ENCODE measurements at regions not wholly inside any gene's neighbourhood (a gene's known extent, or its start where the extent isn't known, plus 50 kb on each side); places are given as distances from the start of the nearest gene placed in this dataset.

- no peaks in the 10 kb centered on the region for H3K4me1 ChIP-seq (ENCODE audit: control insufficient read depth, low read depth, low read length)
- H3K36me3 ChIP-seq (ENCODE audit: control insufficient read depth, low read depth, low read length), result no peaks in the 10 kb centered on the region
- no peak overlapping the region for H3K9ac ChIP-seq (ENCODE audit: low read length)
- no peaks in the 10 kb centered on the region for H3K9me3 ChIP-seq (ENCODE audit: control insufficient read depth, low read depth, low read length)
- H3K4me3 ChIP-seq (ENCODE audit: low read length), result no peak overlapping the region
- H3K27ac ChIP-seq (ENCODE audit: low read length), result no peak overlapping the region
- H3K27me3 ChIP-seq (ENCODE audit: control insufficient read depth, insufficient read depth, low read length), result no peaks in the 10 kb centered on the region
Measured at GRCh38 chr6:105482227-105482844, 79.5 kb upstream of the PREP start.

DNA sequence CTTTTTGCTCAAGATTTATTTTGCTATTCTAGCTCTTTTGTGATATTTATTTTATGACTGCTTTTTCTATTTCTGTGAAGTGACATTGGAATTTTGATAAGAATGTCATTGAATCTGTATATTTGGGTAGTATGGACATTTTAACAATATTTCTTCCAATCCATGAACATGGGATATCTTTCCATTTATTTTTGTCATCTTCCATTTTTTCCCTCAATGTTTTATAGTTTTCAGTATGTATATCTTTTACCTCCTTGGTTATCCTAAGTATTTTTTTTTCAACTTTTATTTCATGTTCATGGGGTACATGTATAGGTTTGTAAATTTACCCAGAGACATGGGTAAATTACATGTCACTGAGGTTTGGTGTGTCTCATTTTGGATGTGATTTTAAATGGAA is 74.1 kb upstream of the PREP start:
- Histone ChIP-seq H3K9me3 (ENCODE audit: control insufficient read depth, low read depth, low read length) (peaks cover 6% of the 10 kb centered on the region), H3K4me3 (ENCODE audit: low read length) (no peak overlapping the region), H3K9ac (ENCODE audit: low read length) (no peak overlapping the region), H3K27me3 (ENCODE audit: control insufficient read depth, insufficient read depth, low read length) (no peaks in the 10 kb centered on the region), H3K36me3 (ENCODE audit: control insufficient read depth, low read depth, low read length) (no peaks in the 10 kb centered on the region), H3K4me1 (ENCODE audit: control insufficient read depth, low read depth, low read length) (peaks cover 10% of the 10 kb centered on the region), H3K27ac (ENCODE audit: low read length) (no peak overlapping the region)

DNA sequence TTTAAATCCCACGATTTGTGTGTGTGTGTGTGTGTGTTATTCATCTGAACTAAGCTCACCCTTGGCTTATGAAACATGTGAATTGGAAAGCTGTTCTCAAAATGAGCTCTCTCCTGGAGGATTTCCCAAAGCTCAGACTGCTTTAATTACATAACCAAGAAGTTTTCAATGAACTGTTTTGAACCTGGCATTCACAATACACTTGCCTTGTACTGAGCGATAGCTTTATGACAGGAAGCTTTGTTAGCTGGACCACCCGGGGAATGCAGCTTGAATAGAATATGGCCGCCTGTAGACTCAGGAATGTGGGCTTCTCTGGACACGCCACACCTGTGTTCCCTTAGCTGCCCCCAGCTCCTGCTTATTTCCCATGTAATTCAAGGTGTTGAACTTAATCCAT is 71.4 kb upstream of the PREP start:
- H3K27ac ChIP-seq (ENCODE audit: low read length), result no peak overlapping the region
- H3K4me3 ChIP-seq (ENCODE audit: low read length), result peak overlapping the region; percentile 12
- H3K27me3 ChIP-seq (ENCODE audit: control insufficient read depth, insufficient read depth, low read length), result no peaks in the 10 kb centered on the region

DNA sequence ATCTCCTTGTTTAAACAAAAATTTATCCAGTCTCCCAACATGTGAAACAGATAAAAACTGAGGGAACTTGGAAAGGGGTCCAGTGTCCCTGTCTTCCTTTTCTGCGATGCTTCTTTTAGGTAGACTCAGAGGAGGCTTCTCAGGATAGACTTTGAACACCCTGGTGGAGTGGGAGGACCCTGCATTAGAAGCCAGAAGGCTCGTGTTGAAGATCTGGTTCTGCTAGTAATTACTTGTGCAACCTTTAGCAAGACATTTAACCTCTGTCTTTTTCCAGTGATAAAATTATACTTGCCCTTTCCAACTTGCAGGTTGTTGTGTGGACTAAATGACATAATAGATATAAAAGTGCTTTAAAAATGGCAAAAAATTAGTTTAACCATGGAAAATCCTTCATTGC is 67.1 kb upstream of the PREP start:
- Histone ChIP-seq H3K27me3 (ENCODE audit: control insufficient read depth, insufficient read depth, low read length) (no peaks in the 10 kb centered on the region), H3K4me1 (ENCODE audit: control insufficient read depth, low read depth, low read length) (peaks cover 10% of the 10 kb centered on the region), H3K27ac (ENCODE audit: low read length) (no peak overlapping the region), H3K9me3 (ENCODE audit: control insufficient read depth, low read depth, low read length) (peaks cover 7% of the 10 kb centered on the region), H3K4me3 (ENCODE audit: low read length) (no peak overlapping the region), H3K9ac (ENCODE audit: low read length) (no peak overlapping the region), H3K36me3 (ENCODE audit: control insufficient read depth, low read depth, low read length) (no peaks in the 10 kb centered on the region)

More for the DNA sequence above, 71.4 kb upstream of the PREP start:
- Histone ChIP-seq H3K9ac (ENCODE audit: low read length) (no peak overlapping the region), H3K36me3 (ENCODE audit: control insufficient read depth, low read depth, low read length) (no peaks in the 10 kb centered on the region), H3K4me1 (ENCODE audit: control insufficient read depth, low read depth, low read length) (peaks cover 10% of the 10 kb centered on the region), H3K9me3 (ENCODE audit: control insufficient read depth, low read depth, low read length) (peaks cover 6% of the 10 kb centered on the region)

GRCh38 chr6:105468850-105469249 is 66.0 kb upstream of the PREP start:
- Histone ChIP-seq H3K4me1 (ENCODE audit: control insufficient read depth, low read depth, low read length) (peaks cover under 1% of the 10 kb centered on the region), H3K9me3 (ENCODE audit: control insufficient read depth, low read depth, low read length) (peaks cover 7% of the 10 kb centered on the region), H3K4me3 (ENCODE audit: low read length) (no peak overlapping the region), H3K36me3 (ENCODE audit: control insufficient read depth, low read depth, low read length) (no peaks in the 10 kb centered on the region), H3K27me3 (ENCODE audit: control insufficient read depth, insufficient read depth, low read length) (no peaks in the 10 kb centered on the region), H3K9ac (ENCODE audit: low read length) (no peak overlapping the region), H3K27ac (ENCODE audit: low read length) (no peak overlapping the region)

DNA sequence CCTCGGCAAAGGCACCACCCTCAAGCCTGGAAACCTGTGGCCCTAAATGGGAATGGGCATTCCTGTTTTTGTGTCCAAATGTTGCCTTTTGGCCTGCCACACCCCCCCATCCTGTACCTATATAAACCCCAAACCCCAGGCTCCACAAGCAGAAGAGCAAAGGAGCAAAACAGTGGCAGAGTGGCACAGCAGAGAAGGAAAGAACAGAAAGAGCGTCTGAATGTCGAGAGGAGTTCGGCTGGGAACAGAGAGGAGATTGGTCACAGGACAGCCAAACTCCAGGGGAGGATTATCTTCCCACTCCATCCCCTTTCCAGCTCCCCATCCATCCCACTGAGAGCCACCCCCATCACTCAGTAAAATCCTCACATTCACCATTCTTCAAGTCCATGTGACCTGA is 58.0 kb upstream of the PREP start:
- Histone ChIP-seq H3K27me3 (ENCODE audit: control insufficient read depth, insufficient read depth, low read length) (no peaks in the 10 kb centered on the region), H3K9ac (ENCODE audit: low read length) (no peak overlapping the region), H3K36me3 (ENCODE audit: control insufficient read depth, low read depth, low read length) (no peaks in the 10 kb centered on the region), H3K4me3 (ENCODE audit: low read length) (no peak overlapping the region), H3K4me1 (ENCODE audit: control insufficient read depth, low read depth, low read length) (peaks cover 4% of the 10 kb centered on the region), H3K27ac (ENCODE audit: low read length) (no peak overlapping the region), H3K9me3 (ENCODE audit: control insufficient read depth, low read depth, low read length) (peaks cover 2% of the 10 kb centered on the region)

- Histone ChIP-seq H3K4me3 (ENCODE audit: low read length) (no peak overlapping the region), H3K27me3 (ENCODE audit: control insufficient read depth, insufficient read depth, low read length) (no peaks in the 10 kb centered on the region), H3K9me3 (ENCODE audit: control insufficient read depth, low read depth, low read length) (no peaks in the 10 kb centered on the region), H3K36me3 (ENCODE audit: control insufficient read depth, low read depth, low read length) (no peaks in the 10 kb centered on the region), H3K9ac (ENCODE audit: low read length) (no peak overlapping the region), H3K4me1 (ENCODE audit: control insufficient read depth, low read depth, low read length) (peaks cover 4% of the 10 kb centered on the region), H3K27ac (ENCODE audit: low read length) (no peak overlapping the region)
Measured at GRCh38 chr6:105459864-105460263, 57.0 kb upstream of the PREP start.

- peaks cover 8% of the 10 kb centered on the region for H3K4me1 ChIP-seq (ENCODE audit: control insufficient read depth, low read depth, low read length)
- no peaks in the 10 kb centered on the region for H3K36me3 ChIP-seq (ENCODE audit: control insufficient read depth, low read depth, low read length)
- H3K27me3 ChIP-seq (ENCODE audit: control insufficient read depth, insufficient read depth, low read length), result no peaks in the 10 kb centered on the region
- no peak overlapping the region for H3K9ac ChIP-seq (ENCODE audit: low read length)
- no peaks in the 10 kb centered on the region for H3K9me3 ChIP-seq (ENCODE audit: control insufficient read depth, low read depth, low read length)
- no peak overlapping the region for H3K4me3 ChIP-seq (ENCODE audit: low read length)
- no peak overlapping the region for H3K27ac ChIP-seq (ENCODE audit: low read length)
Measured at GRCh38 chr6:105459049-105459448, 56.2 kb upstream of the PREP start.

DNA sequence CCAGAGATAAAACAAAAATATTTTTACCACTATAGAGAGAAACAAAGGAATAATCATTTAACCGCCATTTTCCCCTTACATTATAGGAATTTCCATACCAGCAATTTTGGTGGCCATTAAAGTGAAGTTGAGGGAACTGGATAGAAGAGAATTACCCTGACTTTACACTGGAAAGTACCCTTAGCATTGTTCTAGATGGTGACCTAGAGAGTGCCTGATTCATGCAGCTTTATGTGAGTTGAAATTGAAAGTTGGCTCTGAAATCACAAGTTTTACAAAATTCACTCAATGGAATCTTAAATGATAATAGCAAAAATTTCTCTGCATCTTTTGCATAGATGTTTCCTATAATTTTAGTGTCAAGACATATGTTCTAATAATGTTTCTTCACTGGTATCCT is 55.7 kb upstream of the PREP start:
- peaks cover 12% of the 10 kb centered on the region for H3K4me1 ChIP-seq (ENCODE audit: control insufficient read depth, low read depth, low read length)
- no peaks in the 10 kb centered on the region for H3K36me3 ChIP-seq (ENCODE audit: control insufficient read depth, low read depth, low read length)
- no peak overlapping the region for H3K9ac ChIP-seq (ENCODE audit: low read length)
- no peak overlapping the region for H3K4me3 ChIP-seq (ENCODE audit: low read length)
- no peaks in the 10 kb centered on the region for H3K27me3 ChIP-seq (ENCODE audit: control insufficient read depth, insufficient read depth, low read length)
- no peaks in the 10 kb centered on the region for H3K9me3 ChIP-seq (ENCODE audit: control insufficient read depth, low read depth, low read length)
- no peak overlapping the region for H3K27ac ChIP-seq (ENCODE audit: low read length)

- Histone ChIP-seq H3K9ac (ENCODE audit: low read length) (no peak overlapping the region), H3K36me3 (ENCODE audit: control insufficient read depth, low read depth, low read length) (no peaks in the 10 kb centered on the region), H3K27me3 (ENCODE audit: control insufficient read depth, insufficient read depth, low read length) (no peaks in the 10 kb centered on the region), H3K4me3 (ENCODE audit: low read length) (no peak overlapping the region), H3K27ac (ENCODE audit: low read length) (no peak overlapping the region), H3K9me3 (ENCODE audit: control insufficient read depth, low read depth, low read length) (no peaks in the 10 kb centered on the region), H3K4me1 (ENCODE audit: control insufficient read depth, low read depth, low read length) (peaks cover 12% of the 10 kb centered on the region)
Measured at GRCh38 chr6:105458084-105458483, 55.2 kb upstream of the PREP start.

DNA sequence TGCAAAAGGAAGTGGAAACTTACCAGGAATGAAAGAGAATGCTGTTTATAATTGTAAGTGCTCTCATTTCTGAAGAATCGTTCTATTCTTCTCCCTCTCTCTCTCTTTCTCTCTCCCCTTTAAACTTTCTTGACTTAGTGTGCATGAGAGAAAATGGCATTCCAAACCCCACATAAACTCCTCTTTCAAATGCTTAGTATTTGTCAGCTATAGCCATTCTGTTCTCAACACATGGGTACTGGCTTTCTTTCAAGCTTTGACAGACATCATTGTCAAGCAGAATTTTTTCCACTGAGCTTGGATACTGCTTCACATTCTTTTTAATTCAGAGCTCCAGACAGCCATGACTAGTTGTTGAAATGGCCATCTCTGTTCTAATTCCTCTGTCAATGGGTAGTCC is 51.1 kb upstream of the PREP start:
- H3K27ac ChIP-seq (ENCODE audit: low read length), result no peak overlapping the region
- no peak overlapping the region for H3K4me3 ChIP-seq (ENCODE audit: low read length)

DNA sequence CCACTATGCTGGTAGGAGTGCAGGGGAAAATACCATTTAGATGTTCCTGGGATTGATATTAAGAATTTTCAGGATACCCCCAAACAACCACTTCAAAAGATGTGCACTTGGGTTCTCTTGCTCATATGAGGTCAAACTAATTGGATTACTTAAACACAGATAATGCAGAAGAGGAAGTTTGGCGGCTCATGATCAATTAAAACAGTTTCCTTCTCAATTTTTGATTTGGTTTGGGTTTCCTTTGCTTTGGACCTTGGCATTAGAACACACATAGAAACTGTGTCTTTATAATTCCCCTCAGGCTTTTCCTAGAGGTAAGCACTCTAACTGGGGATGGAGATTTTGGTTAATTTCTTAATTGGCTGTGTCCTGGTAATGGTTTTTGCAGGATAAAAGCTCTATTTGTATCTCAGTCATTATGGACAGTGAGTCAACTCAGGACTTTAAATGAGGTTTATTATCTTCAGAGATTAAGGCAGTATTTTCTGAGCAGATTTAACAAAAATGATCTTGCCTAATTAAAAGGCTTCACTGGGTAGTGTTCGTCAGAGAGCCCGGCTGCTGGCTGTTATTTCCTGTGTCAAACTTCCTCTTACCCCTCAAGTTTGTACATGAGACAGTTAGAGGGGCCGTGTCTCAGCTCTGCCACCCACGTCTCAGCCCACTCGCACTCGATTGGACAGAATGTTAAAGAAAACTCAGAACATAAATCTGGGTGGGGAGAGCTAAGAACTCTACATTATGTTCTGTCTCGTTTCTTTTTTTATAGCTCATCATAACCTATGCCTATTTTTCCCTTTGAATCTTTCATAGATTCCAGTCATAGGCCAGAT is 50.3 kb upstream of the PREP start:
- no peak overlapping the region for H3K9ac ChIP-seq (ENCODE audit: low read length)
- peaks cover 12% of the 10 kb centered on the region for H3K4me1 ChIP-seq (ENCODE audit: control insufficient read depth, low read depth, low read length)
- H3K27me3 ChIP-seq (ENCODE audit: control insufficient read depth, insufficient read depth, low read length), result no peaks in the 10 kb centered on the region
- no peaks in the 10 kb centered on the region for H3K9me3 ChIP-seq (ENCODE audit: control insufficient read depth, low read depth, low read length)
- no peaks in the 10 kb centered on the region for H3K36me3 ChIP-seq (ENCODE audit: control insufficient read depth, low read depth, low read length)
- no peak overlapping the region for H3K27ac ChIP-seq (ENCODE audit: low read length)
- H3K4me3 ChIP-seq (ENCODE audit: low read length), result no peak overlapping the region

More for the DNA sequence above, 51.1 kb upstream of the PREP start:
- H3K4me1 ChIP-seq (ENCODE audit: control insufficient read depth, low read depth, low read length), result peaks cover 12% of the 10 kb centered on the region
- no peak overlapping the region for H3K9ac ChIP-seq (ENCODE audit: low read length)
- H3K9me3 ChIP-seq (ENCODE audit: control insufficient read depth, low read depth, low read length), result no peaks in the 10 kb centered on the region
- no peaks in the 10 kb centered on the region for H3K36me3 ChIP-seq (ENCODE audit: control insufficient read depth, low read depth, low read length)
- no peaks in the 10 kb centered on the region for H3K27me3 ChIP-seq (ENCODE audit: control insufficient read depth, insufficient read depth, low read length)
